HG02870 (cell line): ENCODE measurements at regions not wholly inside any gene's neighbourhood (a gene's known extent, or its start where the extent isn't known, plus 50 kb on each side); places are given as distances from the start of the nearest gene placed in this dataset.

Experiments used
- ATAC-seq: cut with Tn5 transposase; IDR thresholded peaks from one replicate; pipeline ENCODE4 v1.9.1; 2021; ENCODE audit warnings: mild to moderate bottlenecking, moderate library complexity; ENCODE audit not compliant: unreplicated experiment

DNA sequence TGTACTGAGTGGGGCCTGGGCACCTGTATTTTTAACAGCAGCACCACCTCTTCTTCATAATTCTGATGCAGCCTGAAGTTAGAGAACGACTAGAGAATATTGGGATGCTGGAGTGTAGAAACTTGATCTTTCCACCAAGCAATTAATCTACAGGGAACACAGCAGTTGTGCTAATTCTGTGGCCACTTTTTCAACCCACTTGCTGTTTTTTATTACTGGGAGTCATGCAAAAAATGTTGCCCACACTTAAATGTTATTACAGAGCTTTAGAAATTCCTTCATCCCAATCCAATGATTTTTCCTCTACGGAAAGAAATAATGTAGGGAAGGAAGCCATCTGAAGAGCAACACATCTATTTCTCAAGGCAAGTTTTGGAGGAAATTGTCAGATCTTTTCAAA lies 190.9 kb upstream of the TUT7 start:
- ATAC-seq = no peak

DNA sequence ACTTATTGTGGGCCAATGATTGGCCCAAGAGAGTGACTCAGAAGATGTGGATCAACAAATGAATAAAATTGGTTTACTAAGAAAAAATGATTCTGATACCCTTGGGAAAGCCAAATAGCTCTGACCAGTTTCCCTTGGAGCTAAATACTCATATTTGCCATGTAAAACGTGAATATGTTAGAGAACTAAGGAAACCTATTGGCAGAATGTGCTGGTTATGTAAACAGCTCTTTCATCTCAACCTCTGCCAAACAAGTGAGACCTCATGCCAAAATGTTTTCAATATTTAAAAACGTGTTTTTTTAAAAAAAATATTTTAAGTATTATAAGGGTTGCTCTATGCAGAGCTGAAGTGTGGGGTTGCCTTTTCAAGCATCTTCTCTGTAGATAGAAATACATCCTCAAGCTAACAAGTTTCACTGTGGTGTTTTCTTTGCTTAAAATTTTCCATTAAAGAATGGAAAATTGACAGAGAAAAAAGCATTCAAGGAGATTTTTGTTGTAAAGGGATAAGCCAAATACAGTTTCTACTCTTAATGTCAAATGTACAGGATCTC lies 186.9 kb upstream of the TUT7 start:
- no peak for ATAC-seq

DNA sequence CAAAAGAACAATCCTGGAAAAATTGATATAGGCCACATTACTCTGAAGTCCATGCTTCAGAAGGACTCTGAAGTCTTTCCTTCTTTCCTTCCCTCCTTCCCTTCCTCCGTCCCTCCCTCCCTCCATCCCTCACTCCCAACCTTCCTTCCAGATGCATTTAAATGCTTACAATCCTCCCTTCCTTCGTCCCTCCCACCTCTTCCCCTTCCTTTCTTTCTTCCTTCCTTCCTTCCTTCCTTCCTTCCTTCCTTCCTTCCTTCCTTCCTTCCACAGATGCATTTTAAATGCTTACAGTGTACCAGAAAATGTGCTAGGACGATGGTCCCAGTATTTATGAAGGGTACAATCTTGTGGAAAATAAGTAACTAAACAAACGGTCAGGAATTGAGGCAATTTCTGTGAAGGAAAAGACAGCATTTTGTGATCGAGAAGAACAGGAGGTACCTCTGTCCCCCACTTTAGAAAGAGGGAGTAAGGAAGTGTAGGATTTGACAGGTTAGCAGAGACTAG lies 181.3 kb upstream of the TUT7 start:
- ATAC-seq = no peak

DNA sequence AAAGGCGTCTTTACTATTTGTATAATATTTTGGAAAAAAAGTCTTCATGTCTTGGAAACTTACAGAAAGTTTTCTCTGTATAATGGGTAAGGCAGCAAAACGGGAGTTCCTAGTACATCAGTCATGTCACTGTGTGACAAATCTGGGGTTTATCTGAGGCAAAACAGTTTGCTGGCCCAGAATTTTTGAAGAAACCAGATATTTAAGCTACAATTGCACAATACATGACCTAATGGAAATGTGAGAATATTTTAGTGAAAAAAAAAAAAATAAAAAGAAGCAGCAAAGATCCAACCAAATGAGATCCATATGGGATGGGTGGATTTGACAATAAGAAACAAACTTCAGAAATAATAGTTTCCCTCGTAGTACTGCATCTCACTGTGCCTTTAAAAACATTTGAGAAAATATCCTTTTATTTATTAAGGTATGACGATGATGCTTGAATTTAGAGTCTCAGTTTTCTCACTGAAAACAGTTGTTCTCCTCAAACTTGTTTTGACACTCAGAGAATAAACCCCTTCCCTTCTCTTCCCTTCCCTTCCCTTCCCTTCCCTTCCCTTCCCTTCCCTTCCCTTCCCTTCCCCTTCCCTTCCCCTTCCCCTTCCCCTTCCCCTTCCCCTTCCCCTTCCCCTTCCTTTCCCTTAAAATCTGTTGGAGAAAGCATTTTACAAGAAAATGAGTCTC lies 180.5 kb upstream of the TUT7 start:
- no peak for ATAC-seq

DNA sequence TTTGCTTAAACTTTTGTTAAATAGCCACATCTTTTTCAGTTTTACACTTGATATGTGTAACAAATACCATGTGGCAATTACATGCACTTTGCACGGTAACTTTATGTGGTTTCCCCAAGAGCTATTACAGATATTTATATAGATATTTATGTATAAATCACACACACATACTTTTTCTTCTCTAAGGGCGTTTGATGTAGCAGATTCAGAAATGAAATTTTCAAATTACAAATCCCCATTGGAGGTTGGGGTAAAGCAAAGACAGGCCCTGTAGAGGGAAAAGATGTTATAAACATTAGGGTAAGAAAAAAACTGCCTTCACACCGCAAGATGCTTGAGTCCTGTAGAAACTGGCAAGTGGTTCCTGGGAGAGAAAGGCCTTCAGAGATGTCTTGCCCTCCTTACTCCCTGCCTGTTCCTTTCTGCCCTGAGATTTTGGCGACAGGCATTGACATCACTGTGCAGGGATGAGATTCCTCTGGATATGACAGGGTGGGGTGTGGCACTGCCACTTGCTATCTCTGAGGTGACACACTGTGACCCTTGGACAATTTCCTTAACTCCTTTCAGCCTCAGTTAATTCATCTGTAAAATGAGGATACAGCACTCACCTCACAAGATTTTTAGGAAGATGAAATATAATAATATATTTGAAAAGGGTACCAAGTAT lies 177.9 kb upstream of the TUT7 start:
- no peak for ATAC-seq

DNA sequence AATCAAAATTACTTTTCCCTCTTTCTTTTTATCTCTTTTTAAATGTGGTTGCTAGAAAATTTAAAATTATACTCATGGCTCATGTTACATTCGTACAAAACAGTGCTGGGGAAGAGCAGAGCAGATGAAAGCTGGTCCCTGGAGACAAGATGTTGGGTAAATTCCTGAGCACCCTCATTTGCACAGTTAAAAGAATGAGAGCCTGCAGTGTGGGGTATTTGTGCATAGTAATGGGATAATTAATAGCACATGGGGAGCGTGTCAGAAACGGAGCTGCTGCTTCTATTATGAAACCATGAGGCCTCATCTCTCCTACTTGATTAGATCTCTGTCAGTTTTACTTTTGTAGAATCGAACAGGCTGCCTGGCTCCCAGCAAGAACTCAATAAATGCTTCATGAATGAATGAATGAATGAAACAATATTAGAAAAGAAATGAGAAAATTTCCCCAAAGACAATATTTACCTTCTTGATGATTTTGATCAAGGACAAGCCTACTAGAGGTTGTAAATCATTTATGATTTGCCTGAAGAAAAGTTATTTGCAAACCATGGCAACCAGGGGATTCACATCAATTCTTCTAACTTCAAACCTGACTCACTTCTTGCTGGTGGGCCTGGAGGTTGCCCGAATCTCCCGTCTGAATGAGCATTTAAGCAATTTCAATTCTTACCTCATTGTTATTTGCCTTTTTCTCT lies 177.2 kb upstream of the TUT7 start:
- no peak for ATAC-seq

DNA sequence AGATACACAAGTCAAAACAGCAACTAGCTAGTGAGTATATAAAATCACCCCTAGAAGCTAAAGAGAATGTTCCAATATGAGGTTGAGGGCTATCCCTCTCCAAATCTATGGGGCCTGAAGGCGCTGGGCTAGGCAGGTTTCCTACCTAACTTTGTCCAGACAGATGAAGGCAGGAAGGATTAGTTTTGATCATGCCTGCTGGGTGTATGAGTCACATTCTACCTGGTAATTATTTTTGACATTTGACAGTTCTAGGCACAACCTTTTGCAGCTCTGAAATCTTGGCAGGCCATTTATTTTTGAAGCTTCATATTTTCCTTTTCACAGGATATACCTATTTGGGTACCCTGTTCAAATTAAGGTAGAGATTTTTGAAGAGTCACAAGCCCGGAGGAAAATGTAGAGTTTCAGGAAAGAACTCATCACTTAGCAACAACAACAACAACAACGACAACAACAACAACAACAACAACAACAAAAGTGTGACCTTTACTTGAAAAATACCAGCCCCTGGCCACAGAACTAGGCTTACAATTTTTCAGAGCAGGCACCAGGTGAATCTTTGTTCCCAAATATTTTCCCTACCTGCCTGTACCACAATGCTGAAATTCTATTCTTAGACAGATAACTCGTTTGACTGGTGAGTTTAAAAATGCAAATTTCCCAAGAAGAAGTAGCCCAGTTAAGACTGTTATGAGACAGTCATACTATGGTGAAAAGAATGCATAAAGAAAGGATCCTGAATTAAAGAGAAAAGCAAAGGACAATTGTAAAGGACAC lies 175.5 kb upstream of the TUT7 start:
- ATAC-seq = no peak

DNA sequence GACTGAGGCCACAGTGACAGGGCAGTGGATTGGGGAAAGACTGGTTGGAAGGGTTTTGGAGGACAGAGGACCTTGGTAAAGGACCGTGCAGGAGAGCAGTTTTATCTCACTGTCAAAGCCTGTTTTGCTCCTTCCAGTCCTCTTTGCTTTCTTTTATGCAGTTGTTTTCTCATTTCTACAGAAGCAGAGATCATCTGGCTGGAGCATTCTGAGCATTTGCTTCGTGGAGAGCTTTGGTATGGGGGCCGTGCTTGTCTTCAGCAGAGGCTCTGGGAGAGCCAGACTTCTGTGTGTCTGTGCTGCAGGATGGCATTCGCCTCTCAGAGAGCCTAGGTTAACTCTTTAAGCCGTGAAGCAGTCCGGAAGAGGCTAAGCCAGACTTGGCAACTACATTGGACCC lies 171.8 kb upstream of the TUT7 start:
- no peak for ATAC-seq

DNA sequence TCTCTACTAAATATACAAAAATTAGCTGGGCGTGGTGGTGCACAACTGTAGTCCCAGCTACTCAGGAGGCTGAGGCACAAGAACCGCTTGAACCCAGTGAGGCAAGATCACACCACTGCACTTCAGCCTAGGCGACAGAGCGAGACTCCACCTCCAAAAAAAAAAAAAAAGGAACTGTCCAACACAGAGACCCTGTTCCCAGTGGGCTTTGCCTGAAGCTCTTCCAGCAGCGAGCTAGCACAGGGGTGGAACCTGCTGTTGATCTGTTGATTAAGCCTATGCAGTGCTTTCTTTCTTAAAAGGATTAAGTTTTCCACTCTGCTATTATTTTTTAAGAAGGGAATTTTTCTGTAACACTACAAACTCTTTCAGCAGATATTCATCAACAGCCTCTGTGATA lies 171.0 kb upstream of the TUT7 start:
- no peak for ATAC-seq

DNA sequence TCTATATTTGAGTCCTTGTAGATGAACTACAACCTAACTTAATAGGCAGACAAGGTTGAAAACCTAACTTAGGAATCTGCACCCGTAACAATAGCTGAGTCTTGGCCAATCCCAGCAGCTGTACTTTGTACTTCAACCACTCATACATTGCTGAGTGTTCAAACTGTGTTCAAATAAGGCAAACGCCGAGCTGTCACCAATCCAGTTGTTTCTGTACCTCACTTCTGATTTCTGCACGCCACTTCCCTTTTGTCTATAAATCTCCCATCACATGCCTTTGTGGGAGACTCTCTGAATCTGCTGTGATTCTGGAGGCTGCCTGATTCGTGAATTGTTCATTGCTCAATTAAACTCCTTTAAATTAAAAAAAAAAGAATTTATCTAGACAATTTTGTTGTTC lies 167.8 kb upstream of the TUT7 start:
- no peak for ATAC-seq

DNA sequence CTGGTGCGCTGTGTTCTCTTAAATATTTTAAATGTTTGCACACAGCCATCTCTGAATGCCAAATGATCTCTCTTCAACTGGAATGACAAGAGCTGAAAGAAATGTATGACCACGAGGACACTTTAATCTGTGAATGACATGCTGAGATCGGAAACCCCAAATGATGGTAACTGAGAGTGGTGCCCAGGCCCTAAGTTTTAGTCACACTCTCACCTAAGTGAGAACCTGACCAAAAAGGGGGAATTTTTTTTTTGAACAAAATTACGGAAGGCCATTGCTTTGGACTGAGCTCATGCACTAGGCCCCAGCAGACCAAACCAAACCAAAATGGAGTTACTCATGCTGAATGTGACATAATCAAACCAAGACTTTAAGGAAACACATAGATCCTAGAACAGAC lies 167.1 kb upstream of the TUT7 start:
- ATAC-seq = no peak

DNA sequence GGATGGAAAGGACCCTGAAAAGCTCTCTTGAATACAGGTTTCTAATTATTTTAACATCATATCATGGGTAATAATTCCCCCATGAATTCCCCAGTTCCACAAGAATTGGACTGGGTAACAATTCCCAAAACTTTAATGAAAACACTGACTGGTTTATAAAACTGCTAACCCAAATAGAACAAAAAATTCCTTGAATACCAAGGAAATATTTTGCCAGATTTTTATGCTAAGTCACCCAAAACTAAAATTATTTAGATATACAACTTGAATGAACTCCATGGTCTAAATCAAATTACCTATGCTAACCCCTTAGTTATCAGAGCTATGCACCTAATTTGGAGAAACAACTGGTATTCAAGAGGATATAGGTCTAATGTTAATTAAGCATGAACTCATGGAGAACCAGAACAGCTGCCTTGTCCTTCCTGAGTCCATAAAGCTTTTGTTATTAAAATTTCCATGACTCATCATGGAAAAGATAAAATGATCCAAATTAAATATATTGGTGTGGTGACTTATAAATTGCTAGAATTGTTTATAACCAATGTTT lies 164.9 kb upstream of the TUT7 start:
- no peak for ATAC-seq

DNA sequence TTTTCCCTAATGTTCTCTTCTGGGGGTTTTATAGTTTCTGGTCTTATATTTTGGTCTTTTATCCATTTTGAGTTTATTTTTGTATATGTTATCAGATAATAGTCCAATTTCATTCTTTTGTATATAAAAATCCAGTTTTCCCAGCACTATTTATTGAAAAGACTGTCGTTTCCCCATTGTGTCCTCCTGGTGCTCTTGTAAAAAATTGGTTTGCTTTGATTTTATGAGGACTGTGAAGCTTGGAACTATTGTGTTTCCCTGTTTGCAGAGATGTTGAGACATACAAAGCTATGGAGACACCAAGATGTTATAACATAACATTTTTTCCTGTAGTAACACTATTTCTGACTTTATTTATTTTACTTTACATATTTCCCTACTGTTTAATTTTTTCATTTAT lies 163.3 kb upstream of the TUT7 start:
- ATAC-seq = no peak

DNA sequence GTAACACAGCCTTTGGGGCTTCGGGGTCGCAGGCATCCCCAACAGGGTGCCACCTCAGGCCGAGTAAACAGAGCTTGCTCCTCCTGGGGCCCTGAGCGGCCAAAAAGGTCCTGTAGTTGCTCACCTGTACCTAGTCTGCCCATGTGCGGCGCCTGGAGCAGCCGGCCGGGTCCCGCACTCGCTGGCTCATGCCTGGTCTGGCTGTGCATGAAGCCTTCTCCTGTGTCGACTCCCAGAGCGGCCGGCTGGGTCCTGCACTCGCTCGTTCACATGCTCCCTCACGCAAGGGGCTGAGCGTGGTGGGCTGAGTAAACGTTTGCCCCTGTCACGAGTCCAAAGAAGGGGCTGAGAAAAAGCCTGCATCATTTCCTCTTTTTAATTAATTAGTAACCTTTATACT lies 162.4 kb upstream of the TUT7 start:
- no peak for ATAC-seq

DNA sequence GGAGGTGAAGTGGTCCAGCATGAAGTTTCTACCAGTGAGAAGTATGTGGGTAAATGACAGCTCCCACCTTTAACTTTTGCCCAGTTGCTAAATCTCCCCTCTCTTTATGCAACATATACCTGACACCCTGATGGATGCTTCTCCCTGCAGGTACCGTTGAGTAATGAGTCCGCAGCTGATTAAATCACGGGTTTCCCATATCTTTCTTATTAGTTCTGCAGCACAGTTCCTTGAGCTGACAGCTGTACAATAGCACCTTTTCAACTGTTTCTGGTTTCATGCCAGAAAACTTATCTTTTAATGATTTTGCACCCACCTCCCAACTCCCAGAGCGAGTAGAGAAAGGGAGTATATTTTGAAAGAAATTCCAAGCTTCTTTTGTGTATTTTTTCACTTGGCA lies 161.0 kb upstream of the TUT7 start:
- no peak for ATAC-seq

DNA sequence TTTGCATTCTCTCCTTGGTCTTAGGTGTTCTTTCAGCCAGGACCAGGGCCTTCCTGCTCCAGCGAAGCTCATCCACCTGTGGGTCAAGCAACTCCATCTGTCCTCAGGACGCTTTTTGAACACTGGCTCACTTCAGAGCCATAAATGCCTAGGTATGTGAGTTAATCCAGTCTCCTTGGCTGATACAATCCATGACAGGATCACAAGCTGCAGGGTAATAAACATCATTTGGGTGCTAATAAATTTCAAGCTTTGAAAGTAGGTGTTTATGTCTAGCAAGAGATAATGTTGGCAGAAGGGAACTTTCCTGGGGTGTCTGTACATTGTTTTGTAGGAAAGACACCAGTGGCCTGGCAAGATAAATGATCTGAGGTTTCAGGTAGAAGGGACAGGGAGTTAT lies 159.2 kb upstream of the TUT7 start:
- no peak for ATAC-seq

DNA sequence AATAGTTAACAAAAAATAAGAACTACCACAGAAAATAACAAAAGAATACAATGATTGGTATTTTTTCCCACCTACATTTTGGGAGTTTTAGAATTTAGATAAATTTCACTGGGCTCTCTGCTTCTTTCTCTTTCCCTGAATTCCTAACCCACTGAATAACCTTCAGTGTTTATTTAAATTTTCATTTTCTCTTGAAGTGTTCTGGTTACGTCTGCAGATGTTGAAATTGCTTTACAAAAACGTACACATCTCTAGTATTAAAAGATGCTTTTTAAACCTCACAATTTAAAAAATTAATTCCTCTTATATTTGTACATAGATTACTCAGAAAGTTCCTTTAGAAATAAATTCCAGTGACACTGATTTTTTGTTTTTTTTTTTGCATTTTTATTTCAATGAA lies 158.7 kb upstream of the TUT7 start:
- no peak for ATAC-seq

DNA sequence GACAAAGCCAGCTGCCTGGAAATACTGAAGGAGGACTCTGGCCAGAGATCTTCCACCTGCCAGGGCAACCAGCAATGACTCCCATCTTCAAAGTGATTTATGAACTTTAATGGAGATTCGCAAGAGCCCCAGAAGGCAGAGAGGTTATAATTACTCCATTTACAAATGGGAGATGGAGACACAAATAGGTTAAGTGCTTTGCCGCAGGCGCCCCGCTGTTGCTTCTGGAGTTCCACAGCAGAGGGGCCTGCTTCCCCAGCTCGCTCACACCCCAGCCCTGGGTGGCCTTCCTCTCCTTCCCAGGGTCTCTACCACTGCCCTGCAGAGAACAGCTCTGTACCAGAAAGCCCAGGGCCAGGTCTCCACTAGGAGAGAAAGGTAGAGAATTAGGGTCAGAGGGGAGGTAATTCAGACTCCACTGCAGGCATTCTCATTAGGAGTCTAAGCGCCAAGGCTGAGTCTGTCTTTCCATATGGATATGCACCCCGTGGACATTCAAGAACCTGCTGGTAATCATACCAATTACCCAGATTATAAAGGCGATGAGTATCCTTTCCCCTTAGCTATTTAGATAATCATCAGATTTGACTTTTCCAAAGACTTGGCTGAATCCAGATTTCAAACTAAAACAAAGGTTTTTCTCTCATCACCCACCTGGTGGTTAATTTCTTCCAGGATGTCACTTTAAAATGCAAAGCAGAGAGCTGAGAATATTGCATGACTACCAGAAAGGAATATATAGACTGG lies 157.6 kb upstream of the TUT7 start:
- no peak for ATAC-seq

DNA sequence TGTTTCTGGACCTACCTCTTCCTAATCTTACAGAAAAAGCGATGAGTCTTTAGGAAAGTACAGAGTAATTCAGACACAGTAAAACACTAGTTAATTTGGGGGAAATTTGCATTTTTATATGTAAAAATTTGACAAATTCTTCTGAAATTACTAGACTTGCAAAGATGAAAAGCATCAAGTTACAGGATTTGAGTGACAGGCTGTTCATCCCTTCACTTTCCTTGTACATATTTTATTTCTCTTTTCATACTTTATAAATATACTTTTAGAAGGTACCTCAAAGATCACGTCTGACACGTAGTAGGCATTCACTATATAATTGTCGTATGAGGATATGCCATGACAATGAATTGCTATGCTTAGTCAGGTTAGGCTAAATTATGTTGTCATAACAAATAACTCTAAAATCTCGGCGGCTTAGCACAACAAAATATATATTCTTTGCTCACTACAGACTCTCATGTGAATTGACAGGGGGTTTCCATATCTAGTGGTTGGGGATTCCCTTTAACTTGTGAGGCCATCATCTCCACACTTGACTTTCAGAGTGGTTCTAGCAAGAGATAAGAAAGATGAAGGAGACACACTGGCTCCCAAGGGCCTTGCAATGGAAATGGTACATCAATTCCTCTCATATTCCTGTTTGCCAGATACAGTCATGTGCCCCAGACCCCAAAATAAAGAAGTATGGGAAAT lies 154.1 kb upstream of the TUT7 start:
- ATAC-seq = peak; percentile 91
